ENCODE measurements at regions not wholly inside any gene's neighbourhood (a gene's known extent, or its start where the extent isn't known, plus 50 kb on each side); places are given as distances from the start of the nearest gene placed in this dataset.
"Not testable (repeated sequence)": the region's sequence is repeated elsewhere in the genome, so short reads cannot be mapped to it uniquely, and the experiment has no call there.

GRCh38 chr5:167835146-167835545 lies 456.3 kb upstream of the WWC1 start:
- DNase-seq (ENCODE audit: low read depth in 1 of 2, low spot score in 1 of 2), result no peak

GRCh38 chr5:167837127-167837526 lies 454.3 kb upstream of the WWC1 start:
- DNase-seq (ENCODE audit: low read depth in 1 of 2, low spot score in 1 of 2), result no peak

GRCh38 chr5:167839065-167839464 lies 452.4 kb upstream of the WWC1 start:
- DNase-seq (ENCODE audit: low read depth in 1 of 2, low spot score in 1 of 2), result no peak

GRCh38 chr5:167840527-167841130 lies 450.8 kb upstream of the WWC1 start:
- DNase-seq (ENCODE audit: low read depth in 1 of 2, low spot score in 1 of 2), result no peak

GRCh38 chr5:167843881-167844572 lies 447.4 kb upstream of the WWC1 start:
- no peak for DNase-seq (ENCODE audit: low read depth in 1 of 2, low spot score in 1 of 2)

- no peak for DNase-seq (ENCODE audit: low read depth in 1 of 2, low spot score in 1 of 2)
Measured at GRCh38 chr5:167845952-167846351, 445.5 kb upstream of the WWC1 start.

GRCh38 chr5:167849874-167850273 lies 441.6 kb upstream of the WWC1 start:
- DNase-seq (ENCODE audit: low read depth in 1 of 2, low spot score in 1 of 2), result no peak

- DNase-seq (ENCODE audit: low read depth in 1 of 2, low spot score in 1 of 2), result no peak
Measured at GRCh38 chr5:167850911-167851310, 440.5 kb upstream of the WWC1 start.

GRCh38 chr5:167851416-167851815 lies 440.0 kb upstream of the WWC1 start:
- no peak for DNase-seq (ENCODE audit: low read depth in 1 of 2, low spot score in 1 of 2)

GRCh38 chr5:167852515-167852914 lies 438.9 kb upstream of the WWC1 start:
- DNase-seq (ENCODE audit: low read depth in 1 of 2, low spot score in 1 of 2), result no peak

GRCh38 chr5:167853421-167853820 lies 438.0 kb upstream of the WWC1 start:
- DNase-seq (ENCODE audit: low read depth in 1 of 2, low spot score in 1 of 2), result no peak

- DNase-seq (ENCODE audit: low read depth in 1 of 2, low spot score in 1 of 2), result no peak
Measured at GRCh38 chr5:167855818-167856217, 435.6 kb upstream of the WWC1 start.

- no peak for DNase-seq (ENCODE audit: low read depth in 1 of 2, low spot score in 1 of 2)
Measured at GRCh38 chr5:167857321-167857720, 434.1 kb upstream of the WWC1 start.

GRCh38 chr5:167858186-167858855 lies 433.1 kb upstream of the WWC1 start:
- DNase-seq (ENCODE audit: low read depth in 1 of 2, low spot score in 1 of 2), result not testable (repeated sequence)

GRCh38 chr5:167861129-167861927 lies 430.1 kb upstream of the WWC1 start:
- DNase-seq (ENCODE audit: low read depth in 1 of 2, low spot score in 1 of 2), result no peak

- no peak for DNase-seq (ENCODE audit: low read depth in 1 of 2, low spot score in 1 of 2)
Measured at GRCh38 chr5:167861928-167862426, 429.5 kb upstream of the WWC1 start.

- DNase-seq (ENCODE audit: low read depth in 1 of 2, low spot score in 1 of 2), result no peak
Measured at GRCh38 chr5:167863883-167864282, 427.6 kb upstream of the WWC1 start.

GRCh38 chr5:167864801-167865200 lies 426.6 kb upstream of the WWC1 start:
- DNase-seq (ENCODE audit: low read depth in 1 of 2, low spot score in 1 of 2), result no peak

- DNase-seq (ENCODE audit: low read depth in 1 of 2, low spot score in 1 of 2), result no peak
Measured at GRCh38 chr5:167866797-167867196, 424.6 kb upstream of the WWC1 start.

- DNase-seq (ENCODE audit: low read depth in 1 of 2, low spot score in 1 of 2), result no peak
Measured at GRCh38 chr5:167867281-167867680, 424.2 kb upstream of the WWC1 start.

- DNase-seq (ENCODE audit: low read depth in 1 of 2, low spot score in 1 of 2), result no peak
Measured at GRCh38 chr5:167869125-167869524, 422.3 kb upstream of the WWC1 start.
